Liver (tissue), 8 donors: ENCODE measurements at regions not wholly inside any gene's neighbourhood (a gene's known extent, or its start where the extent isn't known, plus 50 kb on each side); places are given as distances from the start of the nearest gene placed in this dataset.
A peak's percentile ranks its signal among the peaks of the same experiment; 100 is the strongest.

Experiments used
- DNase-seq: peaks from one replicate; pipeline ENCODE4 v3.0.0-alpha.2; 2017; ENCODE audit warnings: low spot score
- H3K27ac ChIP-seq, 2 donors: one replicate each; pipeline ENCODE4 v1.7.0; 2013; ENCODE audit warnings: inconsistent platforms in 2 of 2, low read length in 2 of 2, control low read depth in 1 of 2, low read depth in 1 of 2, mild to moderate bottlenecking in 1 of 2
- H3K27me3 ChIP-seq, 4 donors: one replicate each; pipeline versions ENCODE4 v1.6.1 to v1.7.0; 2013; ENCODE audit warnings: low read length in 3 of 4, inconsistent platforms in 1 of 4, mild to moderate bottlenecking in 1 of 4, moderate library complexity in 1 of 4; ENCODE audit not compliant: control insufficient read depth in 4 of 4, insufficient read depth in 4 of 4
- H3K36me3 ChIP-seq, 4 donors: one replicate each; pipeline versions ENCODE4 v1.6.1 to v1.7.0; 2013; ENCODE audit warnings: low read length in 3 of 4, mild to moderate bottlenecking in 3 of 4, low read depth in 1 of 4, moderate library complexity in 1 of 4; ENCODE audit not compliant: control insufficient read depth in 4 of 4, insufficient read depth in 3 of 4
- H3K4me1 ChIP-seq, 4 donors: one replicate each; pipeline versions ENCODE4 v1.6.1 to v1.7.0; 2013; ENCODE audit warnings: low read length in 3 of 4, mild to moderate bottlenecking in 3 of 4, moderate library complexity in 1 of 4; ENCODE audit not compliant: control insufficient read depth in 4 of 4, insufficient read depth in 4 of 4
- H3K4me3 ChIP-seq, 3 donors: one replicate each; pipeline versions ENCODE4 v1.6.1 to v1.7.0; 2013; ENCODE audit warnings: low read length in 3 of 3, control low read depth in 1 of 3, low read depth in 1 of 3, mild to moderate bottlenecking in 1 of 3
- H3K9ac ChIP-seq, 2 donors: one replicate each; pipeline ENCODE4 v1.7.0; 2013; ENCODE audit warnings: low read length in 2 of 2, mild to moderate bottlenecking in 2 of 2, moderate library complexity in 2 of 2, control low read depth in 1 of 2, low read depth in 1 of 2
- H3K9me3 ChIP-seq, 4 donors: one replicate each; pipeline versions ENCODE4 v1.6.1 to v1.7.0; 2013; ENCODE audit warnings: low read length in 3 of 4; ENCODE audit not compliant: control insufficient read depth in 4 of 4
- ATF3 ChIP-seq: IDR thresholded peaks from 2 replicates; pipeline ENCODE4 v1.6.1; 2016; ENCODE audit warnings: antibody characterized with exemption
- CTCF ChIP-seq: fragments of 150-350 bp; IDR thresholded peaks from 2 replicates; pipeline ENCODE4 v1.5.1; 2017; ENCODE audit warnings: improper control_type of control experiment, low read depth, low read length; ENCODE audit not compliant: missing input control
- EGR1 ChIP-seq, 2 donors: IDR thresholded peaks; 2 replicates each; pipeline ENCODE4 v1.6.1; 2016 to 2018; ENCODE audit warnings: antibody characterized with exemption in 2 of 2, low read depth in 2 of 2
- FOXA1 ChIP-seq: IDR thresholded peaks from 2 replicates; pipeline ENCODE4 v1.6.1; 2016; ENCODE audit warnings: antibody characterized with exemption
- FOXA2 ChIP-seq: IDR thresholded peaks from 2 replicates; pipeline ENCODE4 v1.6.1; 2016; ENCODE audit warnings: antibody characterized with exemption
- GABPA ChIP-seq, 2 donors: IDR thresholded peaks in 1 of 2; conservative IDR thresholded peaks in 1 of 2; 2 replicates each; pipeline ENCODE4 v1.6.1; 2016; ENCODE audit warnings: antibody characterized with exemption in 2 of 2, mild to moderate bottlenecking in 1 of 2, moderate library complexity in 1 of 2
- HNF4A ChIP-seq, 2 donors: conservative IDR thresholded peaks; 2 replicates each; pipeline ENCODE4 v1.6.1; 2016; ENCODE audit warnings: antibody characterized with exemption in 2 of 2, mild to moderate bottlenecking in 2 of 2
- HNF4G ChIP-seq: IDR thresholded peaks from 2 replicates; pipeline ENCODE4 v1.6.1; 2016; ENCODE audit warnings: antibody characterized with exemption
- JUND ChIP-seq, 2 donors: IDR thresholded peaks; 2 replicates each; pipeline ENCODE4 v1.6.1; 2016; ENCODE audit warnings: antibody characterized with exemption in 2 of 2
- MAX ChIP-seq: IDR thresholded peaks from 2 replicates; pipeline ENCODE4 v1.6.1; 2016; ENCODE audit warnings: antibody characterized with exemption
- NR2F2 ChIP-seq: IDR thresholded peaks from 2 replicates; pipeline ENCODE4 v1.6.1; 2016; ENCODE audit warnings: antibody characterized with exemption
- RAD21 ChIP-seq, 2 donors: IDR thresholded peaks; 2 replicates each; pipeline ENCODE4 v1.6.1; 2016; ENCODE audit warnings: antibody characterized with exemption in 2 of 2, mild to moderate bottlenecking in 2 of 2
- REST ChIP-seq: IDR thresholded peaks from 2 replicates; pipeline ENCODE4 v1.6.1; 2016; ENCODE audit warnings: antibody characterized with exemption, mild to moderate bottlenecking
- RXRA ChIP-seq, 2 donors: IDR thresholded peaks; 2 replicates each; pipeline ENCODE4 v1.6.1; 2017 to 2018; ENCODE audit warnings: antibody characterized with exemption in 2 of 2, mild to moderate bottlenecking in 1 of 2
- SP1 ChIP-seq: IDR thresholded peaks from 2 replicates; pipeline ENCODE4 v1.6.1; 2018; ENCODE audit warnings: antibody characterized with exemption, mild to moderate bottlenecking
- TAF1 ChIP-seq: conservative IDR thresholded peaks from 2 replicates; pipeline ENCODE4 v1.6.1; 2016; ENCODE audit warnings: antibody characterized with exemption, mild to moderate bottlenecking
- YY1 ChIP-seq: IDR thresholded peaks from 2 replicates; pipeline ENCODE4 v1.6.1; 2016; ENCODE audit warnings: antibody characterized with exemption, mild to moderate bottlenecking
- ZBTB33 ChIP-seq: IDR thresholded peaks from 2 replicates; pipeline ENCODE4 v1.6.1; 2016; ENCODE audit warnings: antibody characterized with exemption
- WGBS: extraction: QIAGEN DNeasy Blood & Tissue Kit; methylation state at CpG from one replicate; pipeline ENCODE4 v1.1.7; 2013; 5-methylcytosine and 5-hydroxymethylcytosine counted together
- donor health status: healthy.
- donor health status: healthy.
- donor health status: healthy.
- donor health status: healthy.
- donor health status: healthy.

GRCh38 chr16:85520853-85521521, 92.1 kb upstream of the GSE1 start:
- Histone ChIP-seq H3K36me3 (no peaks in the 10 kb centered on the region), H3K9ac (peak overlapping the region in 1 of 2 donors; percentile 37), H3K4me1 (peaks cover 28 to 51% (median 39%) of the 10 kb centered on the region in 4 donors), H3K4me3 (no peak overlapping the region), H3K9me3 (no peaks in the 10 kb centered on the region), H3K27me3 (no peaks in the 10 kb centered on the region), H3K27ac (peak overlapping the region; percentile 53 to 59)
- DNase-seq: no peak
- 42% methylated on average over 20 of the region's 20 CpGs for WGBS
- TF ChIP-seq RAD21 (IDR thresholded peaks at IDR 0.05) (peak; percentile 5 to 28), REST (peak; percentile 47), JUND (IDR thresholded peaks at IDR 0.05) (peak in 1 of 2 donors; percentile 69), TAF1 (no peak), CTCF (no peak), SP1 (peak; percentile 31), HNF4A (conservative IDR thresholded peaks at IDR 0.05) (peak; percentile 77 to 97), ZBTB33 (peak; percentile 63), MAX (peak; percentile 66), YY1 (no peak), NR2F2 (peak; percentile 38), RXRA (IDR thresholded peaks at IDR 0.05) (peak; percentile 38 to 96), EGR1 (IDR thresholded peaks at IDR 0.05; ENCODE audit: low read depth in 2 of 2) (no peak), HNF4G (no peak), GABPA (IDR thresholded peaks at IDR 0.05 in 1 of 2, conservative IDR thresholded peaks at IDR 0.05 in 1 of 2) (peak in 1 of 2 donors; percentile 41), FOXA1 (no peak), FOXA2 (no peak), ATF3 (no peak)
